ENCODE measurements at regions not wholly inside any gene's neighbourhood (a gene's known extent, or its start where the extent isn't known, plus 50 kb on each side); places are given as distances from the start of the nearest gene placed in this dataset.

DNA sequence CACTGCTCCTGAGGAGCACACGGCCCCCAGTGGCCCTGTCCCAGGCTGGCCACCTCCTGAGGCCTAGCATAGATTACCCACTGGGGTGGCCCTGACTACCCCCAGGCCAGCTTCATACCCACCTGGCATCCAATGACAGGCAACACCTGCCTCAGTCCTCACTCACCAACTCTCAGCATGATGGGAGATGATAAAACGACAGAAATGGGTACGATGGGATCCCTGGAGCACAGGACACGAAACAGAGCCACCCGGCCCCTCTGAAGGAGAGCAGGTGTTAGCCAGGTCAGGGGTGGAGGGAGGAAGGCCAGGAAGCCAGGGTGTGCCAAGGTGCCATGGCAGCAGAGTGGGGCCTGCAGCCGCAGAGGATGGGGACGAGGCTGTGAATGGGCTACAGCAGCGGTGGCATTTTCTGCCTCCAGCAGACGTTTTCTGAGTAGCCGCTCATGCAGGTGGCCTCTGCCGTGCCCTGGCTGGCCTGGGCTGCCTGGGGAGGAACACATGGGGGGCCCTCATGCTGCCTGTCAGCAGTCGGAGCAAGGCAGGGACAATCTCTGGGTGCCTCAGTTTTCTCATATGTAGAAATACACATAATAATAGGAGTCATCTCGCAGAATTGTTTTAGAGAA is 50.2 kb upstream of the FGF3 start:
- H3K4me3 ChIP-seq (ENCODE audit: low read depth, poor library complexity, severe bottlenecking) = no peak overlapping the region
- TF ChIP-seq CTCF (IDR thresholded peaks at IDR 0.05) (no peak), POLR2A (IDR thresholded peaks at IDR 0.05) (no peak)
- DNase-seq (ENCODE audit: low spot score in 2 of 2) = peak in 1 of 2 donors; percentile 60
- intact Hi-C loops (cut with DNase I; ENCODE audit: low total_unique reads) = no loop called here
- 81 to 88% methylated on average over 13 of the region's 13 CpGs for WGBS, 2 donors

GRCh38 chr11:69870766-69871165 is 51.5 kb upstream of the FGF3 start:
- intact Hi-C loops (cut with DNase I; ENCODE audit: low total_unique reads) = no loop called here
- WGBS, 2 donors = 70 to 75% methylated on average over 3 of the region's 3 CpGs
- TF ChIP-seq CTCF (IDR thresholded peaks at IDR 0.05) = no peak
- no peak for TF ChIP-seq POLR2A (IDR thresholded peaks at IDR 0.05)
- no peak overlapping the region for H3K4me3 ChIP-seq (ENCODE audit: low read depth, poor library complexity, severe bottlenecking)
- DNase-seq (ENCODE audit: low spot score in 2 of 2) = no peak

DNA sequence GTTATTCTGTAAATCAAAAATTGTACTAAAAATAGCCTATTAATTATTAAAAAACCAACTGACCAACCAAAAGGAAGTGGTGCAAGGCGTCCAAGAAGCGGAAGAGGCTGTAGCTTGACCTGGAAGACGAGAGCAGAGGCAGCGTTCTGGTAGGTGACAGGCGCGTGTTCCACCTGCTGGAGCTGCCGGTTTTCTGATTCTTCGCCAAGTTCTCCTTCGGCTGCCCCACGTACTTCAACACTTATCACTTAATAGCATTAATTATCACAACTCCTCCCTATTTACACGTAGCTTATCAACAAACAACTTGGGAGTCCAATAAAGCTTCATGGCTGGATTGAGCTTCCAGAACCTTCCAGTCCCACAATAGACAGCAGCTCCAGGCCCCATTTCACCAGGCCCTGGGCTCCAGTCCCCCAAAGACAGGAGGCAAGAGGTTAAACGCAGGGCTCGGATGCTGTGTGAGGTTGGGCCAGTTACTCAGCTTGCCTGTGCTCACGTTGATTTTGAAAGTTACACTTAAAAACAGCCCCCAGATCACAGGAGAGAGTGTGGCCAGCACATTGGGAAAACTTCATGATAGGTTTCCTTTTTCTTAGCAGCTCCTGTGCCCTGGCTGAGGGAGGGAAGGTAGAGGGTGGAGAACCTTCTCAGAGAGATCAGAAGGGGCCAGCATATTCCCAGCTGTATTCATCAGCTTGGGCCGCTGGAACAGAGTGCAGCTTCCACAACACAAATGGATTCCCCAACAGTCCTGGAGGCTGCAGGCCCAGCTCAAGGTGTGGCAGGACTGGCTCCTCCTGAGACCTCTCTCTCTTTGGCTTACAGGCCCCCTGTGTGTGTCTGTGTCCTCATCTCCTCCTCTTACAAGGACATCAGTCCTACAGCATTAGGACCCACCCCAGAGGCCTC is 54.2 kb upstream of the FGF3 start:
- DNase-seq (ENCODE audit: low spot score in 2 of 2) = peak in 1 of 2 donors; percentile 52

DNA sequence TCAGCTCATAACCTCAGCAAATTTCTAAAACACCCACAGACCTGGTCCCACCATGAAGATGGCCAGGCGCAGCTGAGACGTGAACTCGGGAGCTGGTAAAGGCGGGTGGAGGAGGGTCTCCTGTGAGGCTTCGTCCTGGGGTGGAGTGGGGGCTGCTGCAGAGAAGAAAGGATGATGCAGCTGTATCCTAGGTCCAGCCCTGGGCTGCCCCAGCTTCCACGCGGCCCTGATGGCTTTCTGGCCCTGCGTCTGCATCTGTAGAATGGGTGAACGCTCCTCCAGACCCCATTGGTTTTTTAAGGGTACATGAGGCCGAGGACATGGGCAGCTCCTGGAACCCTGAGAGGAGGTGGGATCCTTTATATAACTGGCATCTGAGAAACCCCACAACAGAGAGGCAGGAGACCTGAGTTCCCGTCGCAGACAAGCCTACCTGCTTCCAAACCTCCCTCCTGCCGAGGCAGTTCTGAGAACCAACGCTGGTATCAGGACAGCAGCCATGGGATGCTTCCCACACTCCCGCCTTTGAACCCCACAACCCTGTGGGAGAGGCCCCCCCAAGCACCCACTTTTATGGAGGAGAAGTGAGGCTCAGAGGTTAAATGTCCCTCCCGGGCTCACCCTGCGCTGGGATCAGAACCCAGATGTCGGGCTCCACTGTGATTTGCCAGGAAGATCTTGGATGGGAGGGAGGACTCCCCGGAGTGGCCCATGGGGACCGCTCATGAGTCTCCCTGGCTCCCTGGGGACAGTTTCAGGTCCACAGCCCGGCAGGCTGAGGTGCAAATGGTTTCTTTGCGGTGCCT is 55.2 kb upstream of the FGF3 start:
- DNase-seq (ENCODE audit: low spot score in 2 of 2) = peak in 1 of 2 donors; percentile 80
- intact Hi-C loops (cut with DNase I; ENCODE audit: low total_unique reads) = no loop called here
- TF ChIP-seq POLR2A (IDR thresholded peaks at IDR 0.05) (no peak), CTCF (IDR thresholded peaks at IDR 0.05) (no peak)
- no peak overlapping the region for H3K4me3 ChIP-seq (ENCODE audit: low read depth, poor library complexity, severe bottlenecking)
- WGBS, 2 donors = 82 to 86% methylated on average over 21 to 22 of the region's 22 CpGs

More for the DNA sequence above, 54.2 kb upstream of the FGF3 start:
- 82 to 85% methylated on average over 15 of the region's 15 CpGs for WGBS, 2 donors
- no peak overlapping the region for H3K4me3 ChIP-seq (ENCODE audit: low read depth, poor library complexity, severe bottlenecking)
- intact Hi-C loops (cut with DNase I; ENCODE audit: low total_unique reads) = no loop called here
- no peak for TF ChIP-seq CTCF (IDR thresholded peaks at IDR 0.05)
- TF ChIP-seq POLR2A (IDR thresholded peaks at IDR 0.05) = no peak

DNA sequence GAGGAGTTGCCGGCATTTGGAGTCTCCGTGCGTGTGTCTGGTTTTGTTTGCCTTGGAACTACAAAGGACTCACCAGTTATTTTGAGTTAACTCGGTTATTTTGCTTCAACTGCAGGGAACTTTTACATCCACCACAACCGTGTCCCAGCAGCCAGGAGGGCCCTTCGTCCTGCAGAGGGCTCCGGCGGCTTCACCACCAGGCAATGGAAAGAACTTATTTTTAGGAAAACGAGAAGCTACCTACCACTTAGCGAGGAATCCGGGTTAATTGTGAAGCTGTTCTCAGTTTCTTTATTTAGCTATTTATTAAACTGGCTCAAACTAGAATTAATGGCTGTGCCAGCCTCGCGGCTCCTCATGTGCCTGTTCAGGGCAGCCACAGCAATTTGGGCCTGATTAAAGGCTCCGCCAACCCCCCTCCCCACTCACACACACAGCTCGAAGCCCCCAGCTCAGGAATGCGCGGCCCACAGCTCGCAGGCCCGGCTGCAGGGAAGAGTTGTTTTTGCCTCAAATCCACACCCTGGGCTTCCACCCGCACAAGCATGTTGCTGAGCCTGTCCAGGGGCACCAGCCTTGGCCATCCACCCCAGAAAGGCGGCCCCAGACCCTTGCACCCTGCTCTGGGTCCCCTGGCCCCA is 55.9 kb upstream of the FGF3 start:
- no peak overlapping the region for H3K4me3 ChIP-seq (ENCODE audit: low read depth, poor library complexity, severe bottlenecking)
- intact Hi-C loops (cut with DNase I; ENCODE audit: low total_unique reads) = no loop called here
- WGBS, 2 donors = 45 to 53% methylated on average over 21 of the region's 21 CpGs
- TF ChIP-seq CTCF (IDR thresholded peaks at IDR 0.05) = no peak
- TF ChIP-seq POLR2A (IDR thresholded peaks at IDR 0.05) = no peak
- peak in 1 of 2 donors; percentile 65 for DNase-seq (ENCODE audit: low spot score in 2 of 2)
